Activated naive CD4-positive, alpha-beta T cell (primary cell): ENCODE measurements at regions not wholly inside any gene's neighbourhood (a gene's known extent, or its start where the extent isn't known, plus 50 kb on each side); places are given as distances from the start of the nearest gene placed in this dataset.

Source experiments
- DNase-seq, 4 experiments: peaks; one replicate each; lab custom pipeline; 2025; lab: John Stamatoyannopoulos, UW

GRCh38 chr10:62632071-62632809, 172.3 kb upstream of the ADO start:
- DNase-seq: peak in 1 of 4 experiments; percentile 3

DNA sequence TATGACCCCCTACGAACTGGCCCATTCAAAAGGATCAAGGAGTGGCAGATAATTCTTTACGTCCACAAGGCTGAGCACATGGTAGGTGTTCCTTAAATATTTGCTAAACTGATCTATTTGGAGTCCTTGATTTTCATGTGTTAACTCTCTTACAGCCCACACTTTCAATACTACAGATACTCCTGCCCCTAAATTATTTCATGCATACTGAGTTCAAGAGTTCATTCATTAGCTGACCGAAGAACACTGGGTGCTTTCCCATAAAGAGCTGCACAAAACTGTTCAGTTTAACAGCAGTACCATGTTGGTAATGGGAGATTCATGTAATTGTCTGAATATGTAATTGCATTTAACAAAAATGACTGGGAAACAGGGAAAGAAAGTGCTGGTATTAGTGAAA, 170.5 kb upstream of the ADO start:
- no peak for DNase-seq

DNA sequence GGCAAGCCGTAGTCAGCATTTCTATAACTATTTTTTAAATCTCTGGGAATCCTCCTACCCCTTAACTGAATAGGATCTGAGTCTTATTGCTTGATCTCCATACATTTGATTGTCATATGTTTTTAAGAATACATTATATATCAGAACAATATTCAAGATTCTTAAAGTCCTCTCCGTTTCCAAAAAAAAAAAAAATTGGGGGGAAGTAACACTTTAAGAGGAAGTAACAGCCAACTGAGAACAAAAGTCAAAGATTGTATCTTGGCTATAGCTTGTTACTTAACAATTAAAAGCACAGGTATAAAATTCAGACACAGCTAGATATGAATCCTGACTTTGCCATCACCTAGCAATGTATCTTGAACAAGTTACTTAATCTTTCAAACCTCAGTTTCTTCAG, 169.9 kb upstream of the ADO start:
- no peak for DNase-seq

- DNase-seq: no peak
Measured at GRCh38 chr10:62635127-62635526, 169.4 kb upstream of the ADO start.

- DNase-seq: no peak
Measured at GRCh38 chr10:62636825-62637248, 167.7 kb upstream of the ADO start.

GRCh38 chr10:62637249-62638061, 167.1 kb upstream of the ADO start:
- DNase-seq: peak in 3 of 4 experiments; percentile 10 to 39 (median 33)

DNA sequence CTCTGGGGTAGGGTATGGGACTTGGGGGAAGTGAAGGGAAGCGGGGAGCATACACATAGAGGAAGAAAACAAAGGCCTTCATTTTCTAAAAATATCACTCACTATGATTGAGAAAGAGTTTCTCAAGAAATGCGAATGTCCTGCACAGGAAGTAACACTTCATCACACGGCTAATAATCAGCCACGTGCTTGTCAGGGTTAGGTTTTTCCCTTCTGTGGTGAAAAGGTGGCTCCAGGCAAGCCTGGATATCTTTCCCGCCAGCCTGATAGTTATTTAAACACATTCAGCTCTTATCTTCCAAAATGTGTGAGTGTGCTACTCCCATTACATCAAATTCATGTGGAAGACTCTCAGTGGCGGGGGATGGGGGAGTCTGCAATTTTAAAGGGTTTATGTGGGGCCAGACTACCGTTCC, 166.4 kb upstream of the ADO start:
- no peak for DNase-seq

DNA sequence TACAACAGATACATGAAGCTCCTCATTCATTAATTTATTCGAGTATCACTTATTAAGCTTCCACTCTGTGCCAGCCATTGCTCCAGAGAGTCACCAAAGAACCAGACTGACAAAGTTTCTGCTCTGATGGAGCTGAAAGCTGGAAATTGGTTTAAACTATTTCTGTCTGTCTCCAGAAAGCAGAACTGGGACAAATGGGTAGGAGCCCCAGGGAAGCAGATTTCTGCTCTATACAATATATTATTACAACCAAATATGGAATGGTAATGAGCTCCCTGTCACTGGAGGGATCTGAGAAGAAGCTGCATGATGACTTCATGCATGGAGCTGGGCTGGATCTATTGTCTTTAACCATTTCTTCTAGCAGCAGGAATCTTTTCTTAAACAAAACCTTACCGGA, 165.4 kb upstream of the ADO start:
- no peak for DNase-seq

DNA sequence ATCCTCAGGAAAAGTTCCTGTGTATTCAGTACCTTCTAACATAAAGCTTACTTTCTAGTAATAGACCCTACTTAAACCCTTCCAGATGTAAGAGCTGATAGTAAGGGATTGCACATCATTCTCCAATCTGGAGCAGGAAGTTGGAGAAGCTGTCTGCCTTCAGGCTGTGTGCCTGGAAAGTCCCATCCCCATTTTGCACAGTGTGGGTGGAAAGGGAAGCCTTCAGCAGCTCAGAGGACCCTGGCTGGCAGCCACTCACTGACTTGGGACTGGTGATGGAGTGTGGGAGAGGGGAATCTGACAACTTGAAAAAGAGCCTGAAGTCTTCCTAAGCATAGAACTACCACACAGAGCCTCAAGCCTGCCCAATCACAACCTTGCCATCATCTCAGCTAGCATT, 164.1 kb upstream of the ADO start:
- DNase-seq: no peak

- DNase-seq: no peak
Measured at GRCh38 chr10:62643606-62644587, 160.6 kb upstream of the ADO start.

- no peak for DNase-seq
Measured at GRCh38 chr10:62647375-62648092, 157.0 kb upstream of the ADO start.

- DNase-seq: no peak
Measured at GRCh38 chr10:62648921-62649320, 155.6 kb upstream of the ADO start.

DNA sequence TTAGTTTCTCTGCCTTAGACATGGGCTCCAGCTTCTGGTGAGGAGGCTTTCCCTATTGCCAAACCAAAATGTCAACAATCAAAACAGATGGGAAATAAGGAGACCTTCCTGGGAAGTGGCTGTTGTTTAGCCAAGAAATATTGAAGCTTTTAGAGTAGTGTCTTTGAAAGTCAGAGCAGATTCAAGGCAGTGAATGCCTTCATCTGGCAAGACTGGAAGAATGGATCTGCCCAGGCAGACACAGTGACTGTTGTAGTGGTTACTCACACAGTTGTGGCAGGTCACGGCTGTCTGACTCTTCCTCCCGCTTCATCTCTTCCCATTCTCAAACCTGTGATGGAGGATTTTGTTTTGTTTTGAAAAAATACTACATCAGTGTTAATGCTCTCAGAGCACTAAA, 154.1 kb upstream of the ADO start:
- DNase-seq: no peak

GRCh38 chr10:62651341-62651740, 153.2 kb upstream of the ADO start:
- no peak for DNase-seq

DNA sequence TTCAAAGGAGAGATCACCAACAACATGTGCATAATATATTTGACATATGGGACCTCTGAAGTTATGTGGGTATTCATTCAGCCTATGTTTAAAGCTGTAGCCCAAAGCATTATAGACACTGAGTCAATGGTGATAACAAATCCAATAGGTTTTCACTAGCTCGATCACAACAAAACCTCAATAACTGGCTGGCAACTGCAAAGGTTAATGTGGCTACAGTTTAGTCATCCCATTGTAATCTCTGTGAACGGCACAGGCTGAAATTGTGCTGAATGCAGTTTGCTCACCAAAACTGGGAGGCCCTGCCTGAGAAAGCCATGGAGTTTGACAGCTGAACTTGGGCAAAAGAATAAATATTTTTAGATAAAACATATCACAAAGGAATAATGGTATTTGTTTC, 152.4 kb upstream of the ADO start:
- no peak for DNase-seq

DNA sequence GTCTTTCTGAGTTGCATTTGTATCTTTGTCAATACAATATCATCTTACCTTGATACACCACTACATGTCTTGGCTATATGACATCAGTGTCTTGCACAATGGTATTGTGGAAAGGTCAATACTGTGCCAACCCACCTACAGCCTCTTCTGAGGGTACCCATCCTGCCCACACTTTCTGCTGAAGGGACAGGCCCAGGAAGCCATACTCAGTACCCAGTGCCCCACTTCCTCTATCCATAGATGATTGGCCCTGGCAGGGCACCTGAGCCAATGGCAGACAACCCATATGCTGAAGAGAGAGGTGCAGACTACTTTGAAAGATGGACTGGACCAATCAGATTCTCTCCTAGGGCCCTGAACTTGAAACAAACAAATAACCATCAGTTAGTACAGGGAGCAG, 152.0 kb upstream of the ADO start:
- no peak for DNase-seq

GRCh38 chr10:62653254-62653653, 151.3 kb upstream of the ADO start:
- DNase-seq: no peak

DNA sequence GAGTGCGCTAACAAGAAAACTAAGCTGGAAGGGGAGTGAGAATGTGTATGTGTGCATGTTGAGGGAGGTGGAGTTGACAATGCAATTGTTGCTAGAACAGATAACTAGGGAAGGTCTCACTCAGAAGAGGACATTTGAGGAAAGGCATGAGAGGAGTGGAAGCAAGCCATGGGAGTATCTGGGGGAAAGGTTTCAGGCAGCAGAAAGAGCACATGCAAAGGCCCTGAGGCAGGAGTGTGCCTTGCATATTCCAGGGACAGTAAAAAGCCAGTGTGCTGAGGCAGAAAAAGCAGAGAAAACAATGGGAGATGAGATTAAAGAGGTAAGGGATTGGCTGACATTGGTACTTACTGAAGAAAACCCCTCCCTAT, 149.6 kb upstream of the ADO start:
- no peak for DNase-seq

DNA sequence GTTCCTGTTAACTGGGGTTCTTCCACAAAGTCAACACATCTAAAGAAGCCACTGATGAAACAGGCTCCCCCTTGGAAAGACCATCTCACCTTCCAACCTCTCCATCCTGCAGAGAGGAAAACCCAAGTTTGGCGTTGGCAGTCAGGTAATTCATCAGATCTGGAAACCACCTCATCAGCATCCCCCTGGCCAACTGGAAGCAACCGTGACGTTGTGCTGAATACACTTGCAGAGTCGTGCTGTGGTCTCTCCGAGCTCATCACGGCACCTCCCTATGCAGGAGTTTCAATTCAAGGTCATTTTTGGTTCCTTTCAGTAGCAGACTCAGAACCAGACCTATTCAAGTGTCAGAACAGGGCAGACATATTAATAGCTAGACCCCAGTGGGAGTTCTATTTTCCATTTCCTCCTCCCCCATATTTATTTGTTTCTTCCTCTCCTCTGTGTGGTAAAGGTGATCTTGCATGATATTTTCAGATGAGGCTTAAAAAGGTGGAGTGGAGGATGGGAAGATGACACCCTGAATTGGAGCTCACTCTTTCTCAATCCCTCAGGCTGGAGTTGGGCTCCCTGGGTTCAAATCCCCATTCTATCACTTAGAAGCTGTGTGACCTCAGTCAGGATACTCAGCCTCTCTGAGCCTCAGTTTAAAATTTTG, 149.1 kb upstream of the ADO start:
- no peak for DNase-seq

GRCh38 chr10:62657244-62657835, 147.2 kb upstream of the ADO start:
- DNase-seq: no peak

GRCh38 chr10:62658516-62658915, 146.0 kb upstream of the ADO start:
- DNase-seq: no peak
